ENCODE measurements at regions not wholly inside any gene's neighbourhood (a gene's known extent, or its start where the extent isn't known, plus 50 kb on each side); places are given as distances from the start of the nearest gene placed in this dataset.

DNA sequence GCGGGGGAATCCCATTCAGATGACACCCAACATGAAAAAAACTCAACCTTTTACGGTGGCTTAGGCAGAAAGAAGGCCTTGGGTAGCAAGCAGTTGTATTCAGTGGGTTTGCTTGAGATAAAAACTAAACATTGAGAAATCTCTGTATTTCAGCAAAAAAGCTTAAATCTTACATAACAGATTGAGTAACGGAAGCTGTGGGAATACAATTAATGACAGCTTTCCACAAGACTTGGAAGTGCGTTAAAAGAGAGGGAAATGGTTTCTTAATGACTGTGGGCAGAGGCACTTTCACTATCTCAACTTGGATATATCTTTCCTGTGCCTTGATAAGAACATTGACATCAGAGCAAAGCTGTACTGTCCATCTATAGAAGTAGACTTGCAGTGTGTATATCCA is 418.5 kb upstream of the HS3ST1 start:
- Mint-ChIP-seq H3K27ac (no peak overlapping the region), H3K9me3 (peaks cover 8% of the 10 kb centered on the region), H3K4me3 (no peak overlapping the region), H3K36me3 (peaks cover 8% of the 10 kb centered on the region), H3K27me3 (ENCODE audit: low read depth) (no peaks in the 10 kb centered on the region; the same call in 1 of the 2 replicates), H3K4me1 (peaks cover 19% of the 10 kb centered on the region)
- ATAC-seq (no peak), DNase-seq (ENCODE audit: low spot score) (no peak)
- TF ChIP-seq TEAD1 (CRISPR knock-in tag; IDR thresholded peaks at IDR 0.05) = no peak
- TF ChIP-seq ETV6 (CRISPR knock-in tag; IDR thresholded peaks at IDR 0.05) = no peak
- TF ChIP-seq, protein P1, sequence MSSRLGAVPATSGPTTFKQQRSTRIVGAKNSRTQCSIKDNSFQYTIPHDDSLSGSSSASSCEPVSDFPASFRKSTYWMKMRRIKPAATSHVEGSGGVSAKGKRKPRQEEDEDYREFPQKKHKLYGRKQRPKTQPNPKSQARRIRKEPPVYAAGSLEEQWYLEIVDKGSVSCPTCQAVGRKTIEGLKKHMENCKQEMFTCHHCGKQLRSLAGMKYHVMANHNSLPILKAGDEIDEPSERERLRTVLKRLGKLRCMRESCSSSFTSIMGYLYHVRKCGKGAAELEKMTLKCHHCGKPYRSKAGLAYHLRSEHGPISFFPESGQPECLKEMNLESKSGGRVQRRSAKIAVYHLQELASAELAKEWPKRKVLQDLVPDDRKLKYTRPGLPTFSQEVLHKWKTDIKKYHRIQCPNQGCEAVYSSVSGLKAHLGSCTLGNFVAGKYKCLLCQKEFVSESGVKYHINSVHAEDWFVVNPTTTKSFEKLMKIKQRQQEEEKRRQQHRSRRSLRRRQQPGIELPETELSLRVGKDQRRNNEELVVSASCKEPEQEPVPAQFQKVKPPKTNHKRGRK (CRISPR knock-in tag; IDR thresholded peaks at IDR 0.05; ENCODE audit: borderline replicate concordance) = no peak
- TF ChIP-seq, protein P2, sequence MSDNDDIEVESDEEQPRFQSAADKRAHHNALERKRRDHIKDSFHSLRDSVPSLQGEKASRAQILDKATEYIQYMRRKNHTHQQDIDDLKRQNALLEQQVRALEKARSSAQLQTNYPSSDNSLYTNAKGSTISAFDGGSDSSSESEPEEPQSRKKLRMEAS (CRISPR knock-in tag; IDR thresholded peaks at IDR 0.05) = no peak
- TF ChIP-seq ZNF423 (CRISPR knock-in tag; IDR thresholded peaks at IDR 0.05) = no peak
- TF ChIP-seq ZNF219 (CRISPR knock-in tag; IDR thresholded peaks at IDR 0.05; ENCODE audit: borderline replicate concordance) = no peak
- TF ChIP-seq FOXP1 (CRISPR knock-in tag; IDR thresholded peaks at IDR 0.05; ENCODE audit: borderline replicate concordance) = no peak
- TF ChIP-seq, protein P3, sequence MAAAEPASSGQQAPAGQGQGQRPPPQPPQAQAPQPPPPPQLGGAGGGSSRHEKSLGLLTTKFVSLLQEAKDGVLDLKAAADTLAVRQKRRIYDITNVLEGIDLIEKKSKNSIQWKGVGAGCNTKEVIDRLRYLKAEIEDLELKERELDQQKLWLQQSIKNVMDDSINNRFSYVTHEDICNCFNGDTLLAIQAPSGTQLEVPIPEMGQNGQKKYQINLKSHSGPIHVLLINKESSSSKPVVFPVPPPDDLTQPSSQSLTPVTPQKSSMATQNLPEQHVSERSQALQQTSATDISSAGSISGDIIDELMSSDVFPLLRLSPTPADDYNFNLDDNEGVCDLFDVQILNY (CRISPR knock-in tag; IDR thresholded peaks at IDR 0.05) = no peak
- TF ChIP-seq FOXJ3 (CRISPR knock-in tag; IDR thresholded peaks at IDR 0.05; ENCODE audit: borderline replicate concordance) = no peak
- ChIA-PET CTCF (no interaction called here), POLR2A (no interaction called here)

DNA sequence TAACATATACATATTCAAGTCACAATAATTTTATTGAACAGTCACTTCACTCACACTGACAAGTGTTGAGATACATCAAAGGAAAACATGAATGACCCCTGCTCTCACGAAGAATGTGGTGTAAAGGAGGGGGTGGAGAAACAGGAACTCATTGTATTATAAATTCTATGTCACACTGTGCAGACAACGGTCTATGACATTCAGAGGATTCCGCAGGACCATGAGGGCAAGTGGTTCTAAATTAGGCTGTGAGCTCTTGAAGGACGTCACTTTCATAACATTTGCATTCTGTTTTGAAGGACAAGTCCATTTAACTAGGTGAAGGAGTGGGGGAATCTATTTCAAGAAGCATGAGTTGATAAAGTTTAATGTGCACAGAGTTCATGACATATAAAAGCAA is 415.2 kb upstream of the HS3ST1 start:
- H3K4me3 Mint-ChIP-seq = no peak overlapping the region
- CTCF ChIA-PET = no interaction called here
- no peaks in the 10 kb centered on the region; the same call in 1 of the 2 replicates for H3K36me3 Mint-ChIP-seq
- H3K9me3 Mint-ChIP-seq = peaks cover 10% of the 10 kb centered on the region; the same call in 1 of the 2 replicates
- POLR2A ChIA-PET = no interaction called here
- DNase-seq (ENCODE audit: low spot score) (no peak), ATAC-seq (peak; percentile 39; the same call in 1 of the 2 replicates)
- no peaks in the 10 kb centered on the region for H3K27me3 Mint-ChIP-seq (ENCODE audit: low read depth)
- no peak overlapping the region for H3K27ac Mint-ChIP-seq
- H3K4me1 Mint-ChIP-seq = peaks cover 19% of the 10 kb centered on the region
- TF ChIP-seq, protein P4, sequence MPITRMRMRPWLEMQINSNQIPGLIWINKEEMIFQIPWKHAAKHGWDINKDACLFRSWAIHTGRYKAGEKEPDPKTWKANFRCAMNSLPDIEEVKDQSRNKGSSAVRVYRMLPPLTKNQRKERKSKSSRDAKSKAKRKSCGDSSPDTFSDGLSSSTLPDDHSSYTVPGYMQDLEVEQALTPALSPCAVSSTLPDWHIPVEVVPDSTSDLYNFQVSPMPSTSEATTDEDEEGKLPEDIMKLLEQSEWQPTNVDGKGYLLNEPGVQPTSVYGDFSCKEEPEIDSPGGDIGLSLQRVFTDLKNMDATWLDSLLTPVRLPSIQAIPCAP (CRISPR knock-in tag; IDR thresholded peaks at IDR 0.05) = no peak
- TF ChIP-seq, protein P5, sequence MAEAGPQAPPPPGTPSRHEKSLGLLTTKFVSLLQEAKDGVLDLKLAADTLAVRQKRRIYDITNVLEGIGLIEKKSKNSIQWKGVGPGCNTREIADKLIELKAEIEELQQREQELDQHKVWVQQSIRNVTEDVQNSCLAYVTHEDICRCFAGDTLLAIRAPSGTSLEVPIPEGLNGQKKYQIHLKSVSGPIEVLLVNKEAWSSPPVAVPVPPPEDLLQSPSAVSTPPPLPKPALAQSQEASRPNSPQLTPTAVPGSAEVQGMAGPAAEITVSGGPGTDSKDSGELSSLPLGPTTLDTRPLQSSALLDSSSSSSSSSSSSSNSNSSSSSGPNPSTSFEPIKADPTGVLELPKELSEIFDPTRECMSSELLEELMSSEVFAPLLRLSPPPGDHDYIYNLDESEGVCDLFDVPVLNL (CRISPR knock-in tag; IDR thresholded peaks at IDR 0.05; ENCODE audit: borderline replicate concordance, low read depth) = no peak
- TF ChIP-seq, protein P6, sequence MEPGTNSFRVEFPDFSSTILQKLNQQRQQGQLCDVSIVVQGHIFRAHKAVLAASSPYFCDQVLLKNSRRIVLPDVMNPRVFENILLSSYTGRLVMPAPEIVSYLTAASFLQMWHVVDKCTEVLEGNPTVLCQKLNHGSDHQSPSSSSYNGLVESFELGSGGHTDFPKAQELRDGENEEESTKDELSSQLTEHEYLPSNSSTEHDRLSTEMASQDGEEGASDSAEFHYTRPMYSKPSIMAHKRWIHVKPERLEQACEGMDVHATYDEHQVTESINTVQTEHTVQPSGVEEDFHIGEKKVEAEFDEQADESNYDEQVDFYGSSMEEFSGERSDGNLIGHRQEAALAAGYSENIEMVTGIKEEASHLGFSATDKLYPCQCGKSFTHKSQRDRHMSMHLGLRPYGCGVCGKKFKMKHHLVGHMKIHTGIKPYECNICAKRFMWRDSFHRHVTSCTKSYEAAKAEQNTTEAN (CRISPR knock-in tag; IDR thresholded peaks at IDR 0.05) = no peak
- TF ChIP-seq, protein P7, sequence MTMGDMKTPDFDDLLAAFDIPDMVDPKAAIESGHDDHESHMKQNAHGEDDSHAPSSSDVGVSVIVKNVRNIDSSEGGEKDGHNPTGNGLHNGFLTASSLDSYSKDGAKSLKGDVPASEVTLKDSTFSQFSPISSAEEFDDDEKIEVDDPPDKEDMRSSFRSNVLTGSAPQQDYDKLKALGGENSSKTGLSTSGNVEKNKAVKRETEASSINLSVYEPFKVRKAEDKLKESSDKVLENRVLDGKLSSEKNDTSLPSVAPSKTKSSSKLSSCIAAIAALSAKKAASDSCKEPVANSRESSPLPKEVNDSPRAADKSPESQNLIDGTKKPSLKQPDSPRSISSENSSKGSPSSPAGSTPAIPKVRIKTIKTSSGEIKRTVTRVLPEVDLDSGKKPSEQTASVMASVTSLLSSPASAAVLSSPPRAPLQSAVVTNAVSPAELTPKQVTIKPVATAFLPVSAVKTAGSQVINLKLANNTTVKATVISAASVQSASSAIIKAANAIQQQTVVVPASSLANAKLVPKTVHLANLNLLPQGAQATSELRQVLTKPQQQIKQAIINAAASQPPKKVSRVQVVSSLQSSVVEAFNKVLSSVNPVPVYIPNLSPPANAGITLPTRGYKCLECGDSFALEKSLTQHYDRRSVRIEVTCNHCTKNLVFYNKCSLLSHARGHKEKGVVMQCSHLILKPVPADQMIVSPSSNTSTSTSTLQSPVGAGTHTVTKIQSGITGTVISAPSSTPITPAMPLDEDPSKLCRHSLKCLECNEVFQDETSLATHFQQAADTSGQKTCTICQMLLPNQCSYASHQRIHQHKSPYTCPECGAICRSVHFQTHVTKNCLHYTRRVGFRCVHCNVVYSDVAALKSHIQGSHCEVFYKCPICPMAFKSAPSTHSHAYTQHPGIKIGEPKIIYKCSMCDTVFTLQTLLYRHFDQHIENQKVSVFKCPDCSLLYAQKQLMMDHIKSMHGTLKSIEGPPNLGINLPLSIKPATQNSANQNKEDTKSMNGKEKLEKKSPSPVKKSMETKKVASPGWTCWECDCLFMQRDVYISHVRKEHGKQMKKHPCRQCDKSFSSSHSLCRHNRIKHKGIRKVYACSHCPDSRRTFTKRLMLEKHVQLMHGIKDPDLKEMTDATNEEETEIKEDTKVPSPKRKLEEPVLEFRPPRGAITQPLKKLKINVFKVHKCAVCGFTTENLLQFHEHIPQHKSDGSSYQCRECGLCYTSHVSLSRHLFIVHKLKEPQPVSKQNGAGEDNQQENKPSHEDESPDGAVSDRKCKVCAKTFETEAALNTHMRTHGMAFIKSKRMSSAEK (CRISPR knock-in tag; IDR thresholded peaks at IDR 0.05; ENCODE audit: borderline replicate concordance) = no peak
- TF ChIP-seq, protein P8, sequence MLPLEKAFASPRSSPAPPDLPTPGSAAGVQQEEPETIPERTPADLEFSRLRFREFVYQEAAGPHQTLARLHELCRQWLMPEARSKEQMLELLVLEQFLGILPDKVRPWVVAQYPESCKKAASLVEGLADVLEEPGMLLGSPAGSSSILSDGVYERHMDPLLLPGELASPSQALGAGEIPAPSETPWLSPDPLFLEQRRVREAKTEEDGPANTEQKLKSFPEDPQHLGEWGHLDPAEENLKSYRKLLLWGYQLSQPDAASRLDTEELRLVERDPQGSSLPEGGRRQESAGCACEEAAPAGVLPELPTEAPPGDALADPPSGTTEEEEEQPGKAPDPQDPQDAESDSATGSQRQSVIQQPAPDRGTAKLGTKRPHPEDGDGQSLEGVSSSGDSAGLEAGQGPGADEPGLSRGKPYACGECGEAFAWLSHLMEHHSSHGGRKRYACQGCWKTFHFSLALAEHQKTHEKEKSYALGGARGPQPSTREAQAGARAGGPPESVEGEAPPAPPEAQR (CRISPR knock-in tag; IDR thresholded peaks at IDR 0.05) = no peak
- TF ChIP-seq, protein P9, sequence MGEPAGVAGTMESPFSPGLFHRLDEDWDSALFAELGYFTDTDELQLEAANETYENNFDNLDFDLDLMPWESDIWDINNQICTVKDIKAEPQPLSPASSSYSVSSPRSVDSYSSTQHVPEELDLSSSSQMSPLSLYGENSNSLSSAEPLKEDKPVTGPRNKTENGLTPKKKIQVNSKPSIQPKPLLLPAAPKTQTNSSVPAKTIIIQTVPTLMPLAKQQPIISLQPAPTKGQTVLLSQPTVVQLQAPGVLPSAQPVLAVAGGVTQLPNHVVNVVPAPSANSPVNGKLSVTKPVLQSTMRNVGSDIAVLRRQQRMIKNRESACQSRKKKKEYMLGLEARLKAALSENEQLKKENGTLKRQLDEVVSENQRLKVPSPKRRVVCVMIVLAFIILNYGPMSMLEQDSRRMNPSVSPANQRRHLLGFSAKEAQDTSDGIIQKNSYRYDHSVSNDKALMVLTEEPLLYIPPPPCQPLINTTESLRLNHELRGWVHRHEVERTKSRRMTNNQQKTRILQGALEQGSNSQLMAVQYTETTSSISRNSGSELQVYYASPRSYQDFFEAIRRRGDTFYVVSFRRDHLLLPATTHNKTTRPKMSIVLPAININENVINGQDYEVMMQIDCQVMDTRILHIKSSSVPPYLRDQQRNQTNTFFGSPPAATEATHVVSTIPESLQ (CRISPR knock-in tag; IDR thresholded peaks at IDR 0.05) = no peak
- no peak for TF ChIP-seq NR2C2 (CRISPR knock-in tag; IDR thresholded peaks at IDR 0.05)
- TF ChIP-seq, protein P10, sequence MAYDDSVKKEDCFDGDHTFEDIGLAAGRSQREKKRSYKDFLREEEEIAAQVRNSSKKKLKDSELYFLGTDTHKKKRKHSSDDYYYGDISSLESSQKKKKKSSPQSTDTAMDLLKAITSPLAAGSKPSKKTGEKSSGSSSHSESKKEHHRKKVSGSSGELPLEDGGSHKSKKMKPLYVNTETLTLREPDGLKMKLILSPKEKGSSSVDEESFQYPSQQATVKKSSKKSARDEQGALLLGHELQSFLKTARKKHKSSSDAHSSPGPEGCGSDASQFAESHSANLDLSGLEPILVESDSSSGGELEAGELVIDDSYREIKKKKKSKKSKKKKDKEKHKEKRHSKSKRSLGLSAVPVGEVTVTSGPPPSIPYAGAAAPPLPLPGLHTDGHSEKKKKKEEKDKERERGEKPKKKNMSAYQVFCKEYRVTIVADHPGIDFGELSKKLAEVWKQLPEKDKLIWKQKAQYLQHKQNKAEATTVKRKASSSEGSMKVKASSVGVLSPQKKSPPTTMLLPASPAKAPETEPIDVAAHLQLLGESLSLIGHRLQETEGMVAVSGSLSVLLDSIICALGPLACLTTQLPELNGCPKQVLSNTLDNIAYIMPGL (CRISPR knock-in tag; IDR thresholded peaks at IDR 0.05) = no peak
- no peak for TF ChIP-seq IRF2 (CRISPR knock-in tag; IDR thresholded peaks at IDR 0.05; ENCODE audit: borderline replicate concordance, low read depth)
- no peak for TF ChIP-seq ZNF232 (CRISPR knock-in tag; IDR thresholded peaks at IDR 0.05)
